Tibial artery (tissue), 4 donors: ENCODE measurements at regions not wholly inside any gene's neighbourhood (a gene's known extent, or its start where the extent isn't known, plus 50 kb on each side); places are given as distances from the start of the nearest gene placed in this dataset.

ENCODE experiments used
- DNase-seq, 2 donors: peaks; one replicate each; pipeline ENCODE4 v3.0.0-alpha.2; 2019
- H3K27ac ChIP-seq, 2 donors: fragments of 200-600 bp; sonication (generic) in 1 of 2; 1 replicate in 1 of 2; 2 replicates in 1 of 2; pipeline ENCODE4 v1.5.1; 2018 to 2019; ENCODE audit warnings: mild to moderate bottlenecking in 1 of 2
- H3K27me3 ChIP-seq, 2 donors: fragments of 200-600 bp; sonication (generic) in 1 of 2; one replicate each; pipeline versions ENCODE4 v1.5.1 to v1.6.0; 2016 to 2019
- H3K36me3 ChIP-seq, 3 donors: fragments of 200-600 bp; sonication (generic) in 2 of 3; one replicate each; pipeline ENCODE4 v1.5.1; 2016 to 2019; ENCODE audit warnings: mild to moderate bottlenecking in 2 of 3
- H3K4me1 ChIP-seq, 4 donors: fragments of 200-600 bp; sonication (generic) in 2 of 4; 1 replicate in 3 of 4; 2 replicates in 1 of 4; pipeline ENCODE4 v1.5.1; 2016 to 2019
- H3K4me3 ChIP-seq, 2 donors: fragments of 200-600 bp; sonication (generic) in 1 of 2; 1 replicate in 1 of 2; 2 replicates in 1 of 2; pipeline ENCODE4 v1.5.1; 2018 to 2019; ENCODE audit warnings: mild to moderate bottlenecking in 2 of 2
- H3K9me3 ChIP-seq, 3 donors: fragments of 200-600 bp; sonication (generic) in 1 of 3; one replicate each; pipeline ENCODE4 v1.5.1; 2016 to 2019
- CTCF ChIP-seq, 2 experiments: fragments of 200-600 bp in 1 of 2; fragments of 450-650 bp in 1 of 2; IDR thresholded peaks; one replicate each; pipeline ENCODE4 v1.5.1; 2017 to 2019; ENCODE audit warnings: antibody characterized with exemption in 2 of 2, mild to moderate bottlenecking in 1 of 2, moderate library complexity in 1 of 2
- intact Hi-C: fragments of 100-400 bp; cut with DNase I; formaldehyde crosslinking; loops from one replicate; pipeline ENCODE4 v1.15.0; 2023; ENCODE audit warnings: low total_unique reads

- Histone ChIP-seq H3K27ac (no peak overlapping the region), H3K36me3 (no peaks in the 10 kb centered on the region), H3K27me3 (no peaks in the 10 kb centered on the region), H3K4me3 (no peak overlapping the region), H3K9me3 (no peaks in the 10 kb centered on the region), H3K4me1 (no peaks in the 10 kb centered on the region)
- no peak for TF ChIP-seq CTCF (IDR thresholded peaks at IDR 0.05)
- no peak for DNase-seq
- intact Hi-C loops: no loop called here
Observed at GRCh38 chr18:77187189-77187588, 54.6 kb upstream of the MBP start.

- Histone ChIP-seq H3K4me3 (no peak overlapping the region), H3K4me1 (no peaks in the 10 kb centered on the region), H3K36me3 (no peaks in the 10 kb centered on the region), H3K9me3 (peaks cover 0 to 6% (median 0%) of the 10 kb centered on the region in 3 donors), H3K27ac (no peak overlapping the region), H3K27me3 (no peaks in the 10 kb centered on the region)
- intact Hi-C loops: no loop called here
- TF ChIP-seq CTCF (IDR thresholded peaks at IDR 0.05): no peak
- DNase-seq: no peak
Observed at GRCh38 chr18:77191071-77191751, 58.4 kb upstream of the GALR1 start.

- Histone ChIP-seq H3K27me3 (no peaks in the 10 kb centered on the region), H3K9me3 (peaks cover 0 to 6% (median 0%) of the 10 kb centered on the region in 3 donors), H3K4me1 (no peaks in the 10 kb centered on the region), H3K27ac (no peak overlapping the region), H3K36me3 (no peaks in the 10 kb centered on the region), H3K4me3 (no peak overlapping the region)
- no peak for DNase-seq
- TF ChIP-seq CTCF (IDR thresholded peaks at IDR 0.05): no peak
- intact Hi-C loops: no loop called here
Observed at GRCh38 chr18:77197073-77197472, 52.6 kb upstream of the GALR1 start.

GRCh38 chr18:77198663-77199062, 51.0 kb upstream of the GALR1 start:
- Histone ChIP-seq H3K27ac (no peak overlapping the region), H3K9me3 (peaks cover 0 to 6% (median 0%) of the 10 kb centered on the region in 3 donors), H3K4me3 (no peak overlapping the region), H3K36me3 (no peaks in the 10 kb centered on the region), H3K4me1 (no peaks in the 10 kb centered on the region), H3K27me3 (no peaks in the 10 kb centered on the region)
- intact Hi-C loops: no loop called here
- no peak for DNase-seq
- TF ChIP-seq CTCF (IDR thresholded peaks at IDR 0.05): no peak

GRCh38 chr18:77199707-77200106, 49.9 kb upstream of the GALR1 start:
- no peak overlapping the region for H3K4me3 ChIP-seq
- no peaks in the 10 kb centered on the region for H3K27me3 ChIP-seq
- H3K9me3 ChIP-seq: peaks cover 0 to 4% (median 0%) of the 10 kb centered on the region in 3 donors
- intact Hi-C loops: loop anchor here (5.0 kb wide), 1 partner anchor 67 kb away; the partner anchor contains the start of gene MBP
- no peaks in the 10 kb centered on the region for H3K36me3 ChIP-seq
- DNase-seq: no peak
- H3K4me1 ChIP-seq: no peaks in the 10 kb centered on the region
- TF ChIP-seq CTCF (IDR thresholded peaks at IDR 0.05): no peak
- no peak overlapping the region for H3K27ac ChIP-seq
